ENCODE measurements at regions not wholly inside any gene's neighbourhood (a gene's known extent, or its start where the extent isn't known, plus 50 kb on each side); places are given as distances from the start of the nearest gene placed in this dataset.
A peak's percentile ranks its signal among the peaks of the same experiment; 100 is the strongest.
"Not testable (repeated sequence)": the region's sequence is repeated elsewhere in the genome, so short reads cannot be mapped to it uniquely, and the experiment has no call there.

DNA sequence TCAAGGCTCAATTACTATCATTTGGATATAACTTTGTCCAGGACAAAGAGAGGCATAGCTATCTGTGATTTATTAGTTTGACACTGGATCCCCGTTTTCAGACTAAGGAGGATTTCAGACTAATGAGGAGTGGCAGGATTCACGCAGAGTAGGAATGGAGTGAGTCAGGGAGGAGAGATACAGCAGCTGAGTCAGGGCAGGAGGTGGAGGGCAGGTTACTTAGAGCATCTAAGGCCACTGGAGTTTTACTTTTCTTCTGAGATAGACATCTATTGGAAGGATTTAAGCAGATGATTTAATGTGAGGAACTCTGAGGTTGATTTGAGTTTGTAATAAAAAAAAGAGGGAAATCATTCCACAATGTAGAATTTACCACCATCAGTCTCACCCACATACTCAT lies 110.6 kb downstream of the RPIA start:
- 36% methylated on average over 2 of the region's 2 CpGs for WGBS
- H3K9me3 ChIP-seq; DNase-seq (ENCODE audit: extremely low spot score); H3K4me3 ChIP-seq; H3K27me3 ChIP-seq; H3K27ac ChIP-seq (replicated peaks in 1 of 4); H3K4me1 ChIP-seq; intact Hi-C loops (cut with DNase I); H3K36me3 ChIP-seq: not testable (repeated sequence)

DNA sequence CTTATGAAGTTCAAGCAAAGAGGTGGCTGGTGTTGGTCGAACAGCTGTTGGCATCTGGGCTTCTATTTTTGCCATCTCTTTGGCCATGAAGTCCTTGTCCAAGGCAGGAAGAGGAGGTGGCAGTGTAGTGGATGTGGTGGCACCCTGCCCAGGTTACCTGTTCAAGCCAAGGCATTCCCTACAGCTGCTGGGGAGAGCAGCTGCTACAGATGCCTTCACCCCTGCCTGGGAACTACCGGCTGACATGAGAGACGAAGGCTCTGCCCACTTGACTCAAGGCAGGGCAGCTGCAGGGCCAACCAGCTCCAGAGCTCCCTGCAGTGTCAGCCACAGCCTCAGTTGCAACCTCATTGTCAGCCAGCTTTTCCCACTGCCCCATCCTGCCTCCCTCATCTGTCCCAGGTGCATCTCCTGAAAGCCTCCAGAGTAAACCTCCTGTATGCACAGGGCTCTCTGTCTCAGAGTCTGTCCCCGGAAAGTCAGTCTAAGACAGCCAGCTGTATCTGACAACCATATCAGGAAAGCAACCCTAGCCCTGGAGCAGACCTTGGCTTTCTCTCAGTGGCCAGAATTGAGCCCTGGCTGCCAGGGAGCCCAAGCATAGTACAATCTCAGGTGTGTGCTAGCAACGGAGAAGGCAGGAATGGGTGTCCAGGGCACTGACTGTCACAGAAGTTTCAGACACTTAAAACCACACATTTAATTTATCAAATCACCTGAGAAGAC lies 115.9 kb downstream of the RPIA start:
- intact Hi-C loops (cut with DNase I): no loop called here
- no peak overlapping the region for H3K27ac ChIP-seq (replicated peaks in 1 of 4)
- no peaks in the 10 kb centered on the region for H3K9me3 ChIP-seq
- WGBS: 88% methylated on average over 3 of the region's 5 CpGs
- no peaks in the 10 kb centered on the region for H3K4me1 ChIP-seq
- H3K27me3 ChIP-seq: peaks cover 0 to 19% (median 0%) of the 10 kb centered on the region in 4 donors
- H3K4me3 ChIP-seq: no peak overlapping the region
- no peaks in the 10 kb centered on the region for H3K36me3 ChIP-seq
- DNase-seq (ENCODE audit: extremely low spot score): no peak
- TF ChIP-seq, protein P1, sequence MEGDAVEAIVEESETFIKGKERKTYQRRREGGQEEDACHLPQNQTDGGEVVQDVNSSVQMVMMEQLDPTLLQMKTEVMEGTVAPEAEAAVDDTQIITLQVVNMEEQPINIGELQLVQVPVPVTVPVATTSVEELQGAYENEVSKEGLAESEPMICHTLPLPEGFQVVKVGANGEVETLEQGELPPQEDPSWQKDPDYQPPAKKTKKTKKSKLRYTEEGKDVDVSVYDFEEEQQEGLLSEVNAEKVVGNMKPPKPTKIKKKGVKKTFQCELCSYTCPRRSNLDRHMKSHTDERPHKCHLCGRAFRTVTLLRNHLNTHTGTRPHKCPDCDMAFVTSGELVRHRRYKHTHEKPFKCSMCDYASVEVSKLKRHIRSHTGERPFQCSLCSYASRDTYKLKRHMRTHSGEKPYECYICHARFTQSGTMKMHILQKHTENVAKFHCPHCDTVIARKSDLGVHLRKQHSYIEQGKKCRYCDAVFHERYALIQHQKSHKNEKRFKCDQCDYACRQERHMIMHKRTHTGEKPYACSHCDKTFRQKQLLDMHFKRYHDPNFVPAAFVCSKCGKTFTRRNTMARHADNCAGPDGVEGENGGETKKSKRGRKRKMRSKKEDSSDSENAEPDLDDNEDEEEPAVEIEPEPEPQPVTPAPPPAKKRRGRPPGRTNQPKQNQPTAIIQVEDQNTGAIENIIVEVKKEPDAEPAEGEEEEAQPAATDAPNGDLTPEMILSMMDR (IDR thresholded peaks at IDR 0.05): no peak
- TF ChIP-seq POLR2A (IDR thresholded peaks at IDR 0.05; ENCODE audit: low read depth) (no peak), EP300 (IDR thresholded peaks at IDR 0.05) (no peak), POLR2AphosphoS5 (IDR thresholded peaks at IDR 0.05) (no peak)

DNA sequence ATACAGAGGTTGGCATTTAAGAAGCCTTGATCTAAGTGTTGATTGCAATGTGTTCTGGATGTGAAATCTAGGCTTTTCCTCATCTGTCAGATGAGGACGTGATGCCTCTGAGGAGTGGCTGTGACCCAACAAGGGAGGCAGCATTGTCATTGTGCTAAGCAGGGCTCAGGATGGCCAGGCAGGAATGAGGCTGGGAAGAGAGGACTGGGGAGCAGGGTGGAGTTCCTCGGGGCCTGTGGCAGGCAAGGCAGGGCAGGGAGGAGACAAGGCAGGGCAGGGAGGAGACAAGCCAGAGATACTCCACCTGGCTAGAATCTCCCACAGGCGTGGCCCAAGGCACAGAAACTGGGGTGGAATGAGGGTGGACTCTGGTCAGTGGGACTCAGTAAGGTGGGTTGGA lies 116.6 kb downstream of the RPIA start:
- TF ChIP-seq POLR2A (IDR thresholded peaks at IDR 0.05; ENCODE audit: low read depth) (no peak), EP300 (IDR thresholded peaks at IDR 0.05) (no peak), POLR2AphosphoS5 (IDR thresholded peaks at IDR 0.05) (no peak)
- TF ChIP-seq, protein P1 (IDR thresholded peaks at IDR 0.05): no peak
- H3K9me3 ChIP-seq: no peaks in the 10 kb centered on the region
- no peaks in the 10 kb centered on the region for H3K36me3 ChIP-seq
- peak; percentile 47 for DNase-seq (ENCODE audit: extremely low spot score)
- H3K27me3 ChIP-seq: peaks cover 0 to 19% (median 0%) of the 10 kb centered on the region in 4 donors
- H3K4me3 ChIP-seq: no peak overlapping the region
- 64% methylated on average over 3 of the region's 3 CpGs for WGBS
- no peak overlapping the region for H3K27ac ChIP-seq (replicated peaks in 1 of 4)
- H3K4me1 ChIP-seq: no peaks in the 10 kb centered on the region
- intact Hi-C loops (cut with DNase I): no loop called here

DNA sequence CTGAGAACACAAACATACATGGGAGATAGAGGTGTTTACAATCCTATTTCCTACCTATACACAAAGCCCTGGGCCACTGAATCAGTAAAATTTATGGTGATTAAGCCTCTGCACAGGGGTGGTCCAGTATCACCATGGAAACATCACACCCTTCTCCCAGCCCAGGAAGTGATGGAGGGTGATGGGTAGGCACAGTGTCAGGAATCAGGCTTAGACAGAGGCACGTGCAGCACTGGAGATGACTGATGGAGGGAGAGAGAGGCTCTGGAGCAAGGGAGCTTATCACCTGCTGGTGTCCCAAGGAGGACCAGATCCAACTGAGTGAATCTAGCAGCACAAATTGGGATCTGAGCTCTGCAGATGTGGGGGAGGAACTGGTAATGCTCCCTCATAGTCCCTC lies 117.2 kb downstream of the RPIA start:
- no peak for DNase-seq (ENCODE audit: extremely low spot score)
- intact Hi-C loops (cut with DNase I): no loop called here
- peaks cover 0 to 19% (median 0%) of the 10 kb centered on the region in 4 donors for H3K27me3 ChIP-seq
- WGBS: 30% methylated on average over 1 of the region's 1 CpG
- H3K36me3 ChIP-seq: no peaks in the 10 kb centered on the region
- no peak overlapping the region for H3K4me3 ChIP-seq
- H3K27ac ChIP-seq (replicated peaks in 1 of 4): no peak overlapping the region
- TF ChIP-seq POLR2AphosphoS5 (IDR thresholded peaks at IDR 0.05) (no peak), POLR2A (IDR thresholded peaks at IDR 0.05; ENCODE audit: low read depth) (no peak), EP300 (IDR thresholded peaks at IDR 0.05) (no peak)
- TF ChIP-seq, protein P1 (IDR thresholded peaks at IDR 0.05): no peak
- H3K4me1 ChIP-seq: no peaks in the 10 kb centered on the region
- no peaks in the 10 kb centered on the region for H3K9me3 ChIP-seq

DNA sequence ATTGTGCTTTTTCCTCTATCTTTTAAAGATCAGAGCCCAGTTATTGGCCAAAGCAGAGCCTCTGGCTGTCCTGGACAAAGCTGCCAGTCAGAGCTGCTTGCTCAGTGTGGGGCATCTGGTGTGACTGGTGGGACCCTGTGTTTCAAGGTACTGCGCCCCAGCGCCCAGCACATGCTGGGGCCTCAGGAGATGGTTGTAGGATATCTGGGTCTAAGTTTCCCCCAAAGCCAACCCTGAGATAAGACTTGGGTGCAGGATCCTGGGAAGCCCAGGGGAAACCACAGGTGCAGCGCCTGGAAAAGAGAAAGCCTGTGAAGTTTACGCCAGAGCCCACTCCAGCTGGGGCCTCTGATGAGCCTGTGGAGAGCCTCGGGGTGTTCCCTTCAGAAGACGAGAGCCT lies 117.7 kb downstream of the RPIA start:
- DNase-seq (ENCODE audit: extremely low spot score): peak; percentile 88
- no peaks in the 10 kb centered on the region for H3K4me1 ChIP-seq
- no peaks in the 10 kb centered on the region for H3K36me3 ChIP-seq
- H3K27me3 ChIP-seq: peaks cover 0 to 19% (median 0%) of the 10 kb centered on the region in 4 donors
- no peak overlapping the region for H3K4me3 ChIP-seq
- intact Hi-C loops (cut with DNase I): no loop called here
- H3K27ac ChIP-seq (replicated peaks in 1 of 4): no peak overlapping the region
- 82% methylated on average over 6 of the region's 6 CpGs for WGBS
- no peaks in the 10 kb centered on the region for H3K9me3 ChIP-seq
- TF ChIP-seq, protein P1 (IDR thresholded peaks at IDR 0.05): no peak
- TF ChIP-seq POLR2A (IDR thresholded peaks at IDR 0.05; ENCODE audit: low read depth) (no peak), POLR2AphosphoS5 (IDR thresholded peaks at IDR 0.05) (no peak), EP300 (IDR thresholded peaks at IDR 0.05) (no peak)
